Central memory CD4-positive, alpha-beta T cell (primary cell): ENCODE measurements at regions not wholly inside any gene's neighbourhood (a gene's known extent, or its start where the extent isn't known, plus 50 kb on each side); places are given as distances from the start of the nearest gene placed in this dataset.
"Not testable (repeated sequence)": the region's sequence is repeated elsewhere in the genome, so short reads cannot be mapped to it uniquely, and the experiment has no call there.

ENCODE experiments used
- DNase-seq: peaks from one replicate; pipeline ENCODE4 v3.0.0; 2022

DNA sequence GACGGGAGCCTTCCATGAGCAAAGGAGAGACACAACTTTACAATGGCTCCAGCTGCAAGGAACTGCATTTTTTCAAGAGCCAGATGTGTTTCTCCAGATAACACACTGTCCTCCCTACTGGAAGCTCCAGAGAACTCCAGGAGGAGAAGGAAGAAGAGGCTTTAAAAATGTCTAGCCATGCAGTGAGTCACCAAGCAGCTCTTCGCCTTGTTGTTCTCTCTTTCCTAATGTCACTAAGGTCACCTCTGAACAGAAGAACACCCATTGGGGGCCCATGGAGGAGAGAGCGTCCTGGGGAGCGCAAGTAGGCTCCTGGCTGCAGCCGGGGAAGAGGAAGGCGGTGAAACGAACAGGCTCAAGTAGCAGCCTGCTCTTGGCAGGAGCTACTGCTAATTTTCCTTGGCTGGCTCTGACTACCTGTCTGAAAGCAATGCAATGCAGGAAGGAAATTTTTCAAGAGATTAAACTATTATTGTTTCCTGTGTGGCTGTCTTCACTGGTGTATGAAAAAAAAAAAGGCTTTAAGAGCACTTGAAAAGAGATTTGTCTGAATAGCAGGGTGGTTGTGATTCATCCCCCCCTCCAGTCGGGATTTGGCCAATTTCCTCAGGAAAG, 321.9 kb downstream of the SETD4 start:
- no peak for DNase-seq

DNA sequence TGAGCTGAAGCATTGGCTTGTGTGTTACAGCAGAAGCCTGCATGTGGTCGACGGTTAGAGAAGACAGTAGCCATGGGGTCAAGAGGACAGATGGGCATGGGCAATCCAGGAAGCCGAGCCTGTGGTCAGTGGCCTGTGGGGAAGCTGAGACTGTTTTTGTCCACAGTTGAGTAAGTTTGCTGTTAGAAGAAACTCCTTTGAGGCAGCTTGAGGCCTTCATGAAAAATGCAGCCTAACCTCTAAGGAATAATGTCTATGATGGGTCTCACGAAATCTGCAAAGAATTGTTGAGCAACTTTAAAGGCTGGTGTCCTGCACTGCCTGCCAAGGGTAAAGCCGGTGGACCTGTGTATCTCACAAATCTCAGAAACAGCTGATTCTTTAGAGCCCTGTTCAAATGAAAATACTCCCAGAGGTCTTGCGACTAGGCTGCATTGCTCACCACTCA, 322.4 kb downstream of the SETD4 start:
- no peak for DNase-seq

DNA sequence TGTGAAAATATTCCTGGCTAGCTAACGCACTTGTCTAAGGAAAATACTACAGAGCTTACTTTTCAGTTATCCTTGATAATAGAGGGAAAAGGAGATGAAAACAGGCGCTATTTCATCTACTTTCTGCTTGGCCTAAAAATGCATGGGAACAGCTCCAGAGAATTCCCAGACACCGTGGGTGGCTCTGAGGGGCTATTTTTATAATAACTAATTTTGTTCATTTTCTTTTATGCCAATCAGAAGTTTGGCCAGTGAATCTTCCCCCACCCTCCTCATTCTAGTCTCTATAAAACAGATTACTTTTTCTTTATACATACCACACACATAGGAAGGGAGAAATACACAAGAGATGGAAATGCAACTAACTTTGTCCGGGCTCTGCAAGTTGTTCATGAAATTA, 322.9 kb downstream of the SETD4 start:
- no peak for DNase-seq

DNA sequence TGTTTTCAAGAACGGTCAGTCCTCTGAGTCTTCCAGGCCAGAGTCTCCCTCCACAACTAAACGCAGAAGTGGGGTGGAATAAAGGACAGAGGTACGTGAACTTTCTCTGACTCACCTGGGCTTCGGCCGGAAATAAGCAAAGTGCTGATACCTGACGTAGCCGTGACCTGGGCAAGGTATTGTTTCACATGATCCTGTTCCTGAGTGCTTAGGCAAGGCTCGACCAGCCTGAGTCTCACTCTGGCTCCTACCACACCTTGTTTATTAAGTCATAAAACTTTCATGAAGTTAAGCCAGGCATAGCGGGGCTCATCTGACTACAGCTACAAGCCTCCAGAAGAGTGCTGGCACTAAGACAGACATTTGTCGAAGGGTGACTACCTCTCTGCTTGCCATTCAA, 327.5 kb downstream of the SETD4 start:
- no peak for DNase-seq

DNA sequence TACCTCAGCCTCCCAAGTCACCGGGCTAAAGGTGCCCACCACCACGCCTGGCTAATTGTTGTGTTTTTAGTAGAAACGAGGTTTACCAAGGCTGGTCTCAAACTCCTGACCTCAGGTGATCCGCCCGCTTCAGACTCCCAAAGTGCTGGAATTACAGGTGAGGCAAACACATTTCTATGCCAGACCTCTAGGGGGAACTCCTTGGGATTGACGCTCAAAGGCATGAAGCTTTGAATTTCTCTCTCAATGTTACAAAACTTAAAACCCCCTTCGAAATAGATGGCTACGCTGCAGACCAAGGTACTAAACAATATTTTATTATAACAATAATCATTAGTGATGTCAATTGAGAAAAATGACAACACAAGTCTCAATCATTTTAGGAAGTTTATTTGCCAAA, 330.0 kb downstream of the SETD4 start:
- no peak for DNase-seq

DNA sequence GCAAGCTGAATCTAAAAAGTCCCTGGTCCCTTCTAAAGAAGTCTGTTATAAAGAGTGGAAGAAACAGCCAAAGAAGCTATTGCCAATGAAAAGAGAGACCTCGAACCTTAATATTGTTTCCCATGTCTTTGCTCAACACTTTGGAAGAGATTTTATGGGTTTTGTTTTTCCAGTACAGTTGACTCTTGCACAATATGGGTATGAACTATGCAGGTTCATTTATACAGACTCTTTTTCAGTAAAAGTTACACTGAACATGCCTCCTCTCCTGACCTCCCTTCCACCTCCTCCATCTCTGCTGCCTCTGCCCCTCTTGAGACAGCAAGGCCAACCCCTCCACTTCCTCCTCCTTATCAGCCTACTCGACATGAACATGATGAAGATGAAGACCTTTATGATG, 332.5 kb downstream of the SETD4 start:
- no peak for DNase-seq

DNA sequence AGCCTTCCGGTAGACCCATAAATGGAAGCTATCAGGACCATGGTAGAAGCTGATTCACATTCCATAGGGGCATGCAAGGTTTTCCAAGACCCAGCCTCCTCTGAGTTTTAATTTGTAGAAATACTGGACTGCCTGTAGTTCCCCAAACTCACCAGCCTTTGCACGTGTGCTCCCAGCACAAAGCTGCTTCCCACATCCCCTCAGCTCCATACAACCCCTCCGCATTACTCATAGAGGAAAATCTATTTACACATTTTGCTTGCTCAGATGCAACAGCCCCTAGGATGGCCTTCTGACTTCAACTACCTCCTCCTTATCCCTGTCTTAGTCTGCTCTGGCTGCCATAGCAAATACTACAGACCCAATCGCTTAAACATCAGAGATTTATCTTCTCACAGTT, 336.2 kb downstream of the SETD4 start:
- DNase-seq = no peak

DNA sequence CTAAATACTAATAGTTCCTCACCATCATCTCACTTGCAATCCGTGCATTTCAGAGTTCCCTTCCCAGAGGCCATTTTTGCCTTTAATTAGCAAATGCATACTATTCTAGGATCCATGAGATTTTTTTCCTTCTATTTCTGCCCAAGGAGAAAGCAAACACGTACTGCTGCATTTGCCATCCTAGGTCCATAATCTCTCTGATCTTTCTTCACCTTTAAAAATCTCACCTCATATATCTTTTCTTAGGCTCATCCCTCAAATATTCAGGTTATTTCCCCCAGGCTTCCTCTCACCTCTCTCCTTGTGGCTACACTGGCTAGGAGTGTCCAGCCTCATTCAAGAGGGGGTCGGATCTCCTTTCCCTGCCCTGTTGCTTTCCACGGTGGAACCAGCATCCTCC, 338.6 kb downstream of the SETD4 start:
- DNase-seq = no peak

DNA sequence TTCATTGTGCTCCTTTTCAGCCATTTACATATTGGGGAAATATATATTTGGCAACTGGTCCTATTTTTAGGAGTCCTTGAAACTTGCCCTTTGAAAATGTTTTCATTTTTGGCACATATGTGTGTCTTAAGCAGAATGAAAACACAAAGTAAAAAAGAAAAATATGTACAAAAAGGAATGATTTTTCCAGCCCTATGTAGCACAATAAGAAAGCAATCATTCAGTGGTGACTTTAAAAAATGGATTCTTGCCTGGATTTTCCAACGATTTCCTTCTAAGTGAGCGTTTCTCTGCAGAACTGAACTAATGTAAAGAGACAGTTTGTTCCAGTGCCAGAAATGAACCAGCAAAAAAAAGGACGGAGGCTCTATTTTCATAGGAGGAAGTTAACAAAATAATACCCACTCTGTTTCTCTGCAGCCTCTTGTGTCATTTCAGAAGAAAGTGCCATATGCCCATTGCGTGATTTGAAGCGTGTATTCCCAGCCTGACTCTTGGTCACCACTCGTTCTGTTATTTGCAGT, 340.1 kb downstream of the SETD4 start:
- no peak for DNase-seq

DNA sequence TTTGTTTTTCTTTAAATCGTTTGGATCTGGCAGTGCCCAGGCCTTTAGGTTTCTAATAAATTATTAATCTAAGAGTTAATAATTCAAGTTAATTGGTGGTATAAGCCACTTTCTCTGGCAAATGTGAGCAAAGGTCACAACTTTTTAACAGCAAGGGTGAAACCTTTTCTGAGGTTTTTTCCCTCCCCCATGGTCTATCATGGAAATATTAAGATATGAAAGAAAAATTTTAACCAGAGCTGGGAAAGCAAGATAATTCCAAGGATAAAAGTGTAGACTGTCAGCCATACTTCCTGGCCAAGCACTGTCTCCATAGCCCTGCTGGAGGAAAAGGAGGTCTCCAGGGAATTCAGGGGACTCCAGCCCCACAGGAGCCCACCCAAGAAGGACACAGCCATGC, 341.2 kb downstream of the SETD4 start:
- no peak for DNase-seq

DNA sequence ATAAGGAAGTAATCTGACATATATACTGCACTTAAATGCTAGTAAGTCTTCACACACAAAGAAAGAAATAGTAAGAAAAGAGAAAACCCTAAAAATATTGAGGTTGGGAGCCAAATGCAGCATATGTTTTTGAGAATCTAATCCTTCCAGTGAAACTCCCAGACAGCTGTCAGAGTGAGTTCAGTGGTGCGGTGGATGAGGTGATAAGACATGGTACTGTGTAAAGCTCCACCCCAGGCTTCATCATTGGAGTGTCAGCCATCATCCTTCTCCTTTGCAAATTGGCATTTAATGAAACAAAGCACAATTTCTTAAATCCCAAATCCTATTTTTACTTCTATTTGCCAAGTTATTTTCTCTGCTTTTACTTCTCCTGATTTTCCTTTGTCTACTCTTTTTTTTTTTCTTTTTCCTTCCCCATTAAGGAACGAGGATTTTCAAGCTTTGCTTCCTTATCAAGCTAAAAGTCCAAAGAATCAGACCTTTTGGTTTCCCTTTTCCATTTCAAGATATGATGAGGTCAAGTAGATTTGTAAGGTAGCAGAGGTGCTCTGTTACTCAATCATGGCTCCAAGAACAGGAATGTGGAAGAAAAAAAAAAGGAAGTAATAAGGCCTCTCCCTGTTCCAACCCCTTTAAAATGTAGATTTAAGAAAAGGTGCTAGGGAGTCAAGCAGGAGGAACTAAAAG, 343.3 kb downstream of the SETD4 start:
- DNase-seq = no peak

DNA sequence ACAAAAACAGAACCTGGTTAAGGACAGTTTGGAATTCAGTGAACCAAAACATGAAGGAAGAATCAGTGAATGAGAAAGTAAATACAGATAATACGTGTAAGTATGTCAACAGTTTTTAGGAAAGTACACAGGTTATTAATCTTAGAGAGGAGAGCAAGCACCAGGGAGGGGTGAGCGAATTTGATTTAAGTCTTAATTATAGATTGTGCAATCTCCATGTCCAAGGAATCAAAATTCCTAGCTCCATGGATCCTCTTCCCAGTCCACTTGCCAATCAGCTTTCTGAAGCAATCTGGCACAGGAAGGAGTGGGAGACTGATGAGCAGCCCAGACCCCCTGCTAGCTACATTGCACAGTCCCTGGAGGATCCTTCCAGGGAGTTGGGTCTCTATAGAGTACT, 346.4 kb downstream of the SETD4 start:
- no peak for DNase-seq

DNA sequence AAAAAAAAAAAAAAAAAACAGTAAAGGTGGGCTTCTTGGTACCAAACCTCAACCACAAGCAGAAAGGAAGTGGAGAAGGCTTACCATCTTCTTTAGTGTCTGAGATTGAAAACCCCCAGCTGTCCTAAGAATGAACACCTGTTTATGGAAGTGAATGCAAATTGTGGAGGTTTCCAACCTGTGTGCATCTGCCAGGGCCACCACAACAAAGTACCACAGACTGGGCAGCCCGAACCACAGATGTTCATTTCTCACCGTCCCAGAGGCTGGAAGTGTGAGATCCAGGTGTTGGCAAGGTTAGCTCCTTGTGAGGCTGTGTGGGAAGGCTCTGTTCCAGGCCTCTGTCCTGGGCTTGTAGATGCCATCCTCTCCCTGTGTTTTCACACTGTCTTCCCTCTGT, 348.7 kb downstream of the SETD4 start:
- DNase-seq = no peak

DNA sequence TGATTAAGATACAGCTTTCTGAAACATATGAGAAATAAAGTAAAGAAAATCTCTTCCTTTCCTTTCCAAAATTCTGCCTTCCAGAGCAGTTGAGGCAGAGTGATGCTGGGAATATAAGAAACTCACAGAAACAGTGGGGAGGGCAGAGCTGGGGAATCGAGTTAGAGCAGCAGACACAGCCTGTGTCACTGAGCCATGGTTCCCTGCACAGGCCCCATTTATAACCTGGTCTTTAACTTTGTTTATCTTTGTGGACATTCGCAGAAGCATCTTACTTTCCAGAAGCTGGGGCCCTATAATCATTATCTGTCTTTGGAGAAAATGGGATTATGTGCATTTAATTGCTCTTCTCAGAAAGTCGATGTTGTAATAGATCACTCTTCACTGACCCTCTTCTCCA, 349.1 kb downstream of the SETD4 start:
- no peak for DNase-seq

DNA sequence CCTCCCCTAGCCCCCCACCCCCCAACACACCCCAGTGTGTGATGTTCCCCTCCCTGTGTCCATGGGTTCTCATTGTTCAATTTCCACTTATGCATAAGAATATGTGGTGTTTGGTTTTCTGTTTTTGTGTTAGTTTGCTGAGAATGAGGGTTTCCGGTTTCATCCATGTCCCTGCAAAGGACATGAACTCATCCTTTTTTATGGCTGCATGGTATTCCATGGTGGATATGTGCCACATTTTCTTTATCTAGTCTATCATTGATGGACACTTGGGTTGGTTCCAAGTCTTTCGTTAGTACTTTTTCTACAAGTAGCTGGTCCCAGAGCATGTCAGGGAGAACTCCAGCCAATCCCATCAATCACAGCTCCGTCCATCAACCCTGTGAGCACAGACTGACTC, 350.3 kb downstream of the SETD4 start:
- DNase-seq = not testable (repeated sequence)

DNA sequence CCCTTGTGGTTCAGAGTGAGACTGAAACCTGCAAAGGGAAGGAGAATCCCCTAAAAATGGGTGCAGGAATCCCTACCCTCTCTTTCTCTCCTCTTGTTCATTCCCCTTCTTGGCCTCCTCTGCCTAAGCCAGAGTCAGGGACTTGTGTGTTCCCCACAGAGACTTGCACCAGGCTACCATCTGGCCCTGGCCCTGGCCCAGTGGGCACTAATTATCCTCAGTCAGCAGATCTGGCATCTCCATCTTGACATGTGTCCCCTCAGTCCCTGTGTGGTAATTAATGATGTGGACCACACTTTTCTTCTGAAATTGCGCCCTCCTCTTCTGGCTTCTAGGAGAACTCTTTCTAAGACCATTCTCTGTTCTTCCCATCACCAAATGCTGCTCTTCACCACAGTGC, 354.4 kb downstream of the SETD4 start:
- DNase-seq = no peak

DNA sequence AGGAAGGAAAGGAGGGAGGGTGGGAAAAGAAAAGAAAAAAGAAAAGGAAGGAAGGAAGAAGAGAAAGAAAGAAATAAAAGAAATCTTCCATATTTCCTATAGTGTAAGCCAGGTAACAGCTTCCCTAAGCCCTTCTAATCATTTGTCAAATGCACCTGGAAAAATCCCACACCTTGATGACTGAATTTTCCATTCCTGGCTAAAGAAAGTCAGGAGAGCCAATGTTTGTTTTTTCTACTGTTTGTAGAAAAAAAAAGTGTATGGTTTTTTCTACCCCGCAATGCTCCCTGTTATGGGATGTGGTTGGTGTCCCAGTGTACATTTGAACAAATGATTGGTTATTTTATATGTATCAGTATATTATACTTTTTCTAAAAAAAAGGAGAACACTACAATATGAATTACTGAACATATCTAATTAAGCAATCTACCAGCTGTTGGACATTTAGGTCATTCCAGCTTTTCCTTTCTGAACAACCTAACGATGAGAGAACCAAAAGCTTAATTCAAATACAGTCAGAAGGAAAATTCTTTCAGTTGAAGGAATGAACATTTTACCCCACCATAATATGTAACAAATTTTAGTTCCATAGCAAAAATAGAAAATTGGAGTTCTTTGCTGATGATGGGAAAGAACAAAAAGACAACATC, 355.0 kb downstream of the SETD4 start:
- no peak for DNase-seq

DNA sequence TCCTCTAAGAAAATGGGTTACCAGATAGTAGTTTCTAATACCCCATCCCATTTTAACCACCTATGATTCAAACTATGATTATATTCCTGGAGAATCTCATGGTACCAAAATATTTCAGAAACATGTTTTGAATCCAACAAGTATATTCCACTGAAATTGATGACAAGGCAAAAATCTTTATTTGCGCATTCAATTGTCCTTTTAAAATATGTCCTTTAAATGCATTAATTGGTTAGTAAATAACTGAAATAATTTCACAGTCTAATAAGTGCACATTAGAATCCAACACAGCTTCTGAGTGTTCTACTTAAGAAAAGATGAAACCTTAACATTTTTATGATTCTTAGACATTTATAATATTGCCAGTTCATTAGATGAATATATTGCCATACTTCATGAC, 356.6 kb downstream of the SETD4 start:
- no peak for DNase-seq

DNA sequence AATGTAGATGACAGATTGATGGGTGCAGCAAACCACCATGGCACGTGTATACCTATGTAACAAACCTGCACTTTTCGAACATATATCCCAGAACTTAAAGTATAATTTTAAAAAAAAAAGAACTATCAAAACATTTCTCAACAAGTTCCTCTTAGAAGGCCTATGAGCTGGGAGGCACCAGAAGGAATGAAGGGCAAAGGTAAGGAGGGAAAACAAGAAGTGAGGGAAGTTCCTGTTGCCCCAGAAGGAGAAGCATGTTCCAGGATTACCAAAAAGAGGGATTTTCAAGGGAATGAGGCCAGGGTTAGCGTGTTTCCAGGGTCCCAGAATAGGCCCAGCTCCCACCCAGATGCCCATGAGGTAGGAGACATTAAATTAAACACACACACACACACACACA, 361.0 kb downstream of the SETD4 start:
- DNase-seq = no peak

DNA sequence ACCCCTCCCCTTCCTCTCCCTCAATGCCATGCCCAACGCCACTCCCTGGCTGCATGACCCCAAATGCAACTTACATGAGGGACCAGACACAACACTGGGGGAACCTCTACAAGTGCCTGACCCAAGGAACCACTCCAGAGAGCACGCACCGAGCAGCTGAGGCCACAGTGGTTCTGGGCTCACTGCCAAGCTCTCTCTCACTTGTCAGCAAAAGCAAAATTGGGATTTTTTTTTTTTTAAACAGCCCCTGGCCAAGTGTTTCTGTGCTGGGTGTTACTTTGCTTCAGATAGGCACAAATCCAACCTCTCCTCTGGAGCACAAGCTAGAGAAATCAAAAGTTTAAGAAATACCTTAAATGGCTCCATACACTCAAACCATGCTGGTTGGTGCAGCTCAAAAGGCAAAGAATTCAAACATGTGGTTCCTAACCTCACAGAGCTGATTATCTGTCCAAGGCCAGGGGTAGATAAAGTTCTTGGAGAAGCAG, 363.0 kb downstream of the SETD4 start:
- no peak for DNase-seq

DNA sequence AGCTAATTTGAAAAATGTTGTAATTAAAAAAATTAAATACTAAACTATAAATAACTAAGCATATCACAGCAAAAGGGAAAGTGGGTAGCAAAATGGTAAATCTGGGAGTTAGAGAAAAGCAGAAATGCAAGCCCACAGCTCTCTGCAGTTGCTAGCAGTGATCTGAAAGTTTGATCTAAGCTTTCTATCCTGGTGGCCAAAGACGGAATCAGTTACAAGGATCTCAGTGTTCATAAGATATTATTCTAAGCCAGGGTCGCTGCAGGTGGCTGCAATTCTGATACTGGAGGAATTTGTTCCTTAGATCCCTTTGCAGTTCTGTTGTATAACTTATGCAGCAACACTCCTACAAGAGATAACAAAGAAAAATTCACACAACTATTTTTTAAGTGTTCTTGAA, 363.7 kb downstream of the SETD4 start:
- DNase-seq = no peak

DNA sequence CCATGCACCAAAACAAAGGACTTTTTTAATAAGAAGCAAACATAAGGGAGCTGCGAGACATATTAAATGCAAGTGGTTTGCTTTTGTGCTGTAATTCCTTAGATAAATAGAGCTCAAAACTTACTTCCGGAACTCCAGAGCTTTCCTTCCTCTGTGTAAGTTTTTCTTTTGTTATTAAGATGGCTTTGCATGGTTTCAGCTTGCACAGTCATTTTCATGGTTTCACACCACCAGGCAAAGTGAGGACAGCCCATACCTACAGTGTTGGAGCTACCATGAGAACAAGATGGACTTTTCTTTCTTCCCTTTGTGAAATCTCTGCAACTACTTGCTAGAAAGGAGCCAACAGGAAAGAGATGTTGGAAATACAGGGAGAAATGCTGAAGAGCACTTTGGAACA, 368.0 kb downstream of the SETD4 start:
- DNase-seq = no peak

DNA sequence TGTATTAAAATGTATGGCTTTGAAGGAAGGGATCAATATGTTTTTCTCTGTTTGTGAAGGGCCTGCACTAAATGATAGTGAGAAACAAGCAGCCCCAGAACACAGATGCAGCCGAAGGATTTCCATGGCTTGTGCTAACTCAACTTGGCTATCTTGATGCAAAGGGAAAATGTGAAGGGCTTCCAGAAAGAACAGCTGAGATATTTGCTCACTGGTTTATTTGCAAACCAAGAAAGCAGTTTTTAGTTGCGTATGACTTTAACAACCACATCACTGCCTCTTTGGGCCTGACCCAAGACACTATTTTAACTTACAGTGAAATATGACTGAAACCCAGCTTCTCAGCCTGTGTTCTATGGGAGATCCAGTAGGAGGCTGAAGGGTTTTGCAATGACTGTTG, 369.9 kb downstream of the SETD4 start:
- no peak for DNase-seq

DNA sequence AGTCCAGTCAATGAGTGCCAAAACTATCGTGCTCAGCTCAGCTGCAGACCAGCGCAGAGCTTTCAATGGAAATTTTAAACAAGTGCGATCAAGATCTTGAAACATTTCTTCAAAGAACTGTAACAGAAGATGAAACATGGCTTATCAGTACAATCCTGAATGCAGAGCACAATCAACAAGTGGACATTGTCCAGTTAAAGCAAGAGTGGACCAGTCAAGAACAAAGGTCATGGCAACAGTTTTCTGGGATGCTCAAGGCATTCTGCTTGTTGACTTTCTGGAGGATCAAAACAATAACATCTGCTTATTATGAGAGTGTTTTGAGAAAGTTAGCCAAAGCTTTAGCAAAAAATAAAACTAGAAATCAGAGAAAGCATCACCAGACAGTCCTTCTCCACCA, 374.2 kb downstream of the SETD4 start:
- no peak for DNase-seq
